Ramos (cell line): ENCODE measurements at regions not wholly inside any gene's neighbourhood (a gene's known extent, or its start where the extent isn't known, plus 50 kb on each side); places are given as distances from the start of the nearest gene placed in this dataset.
"Not testable (repeated sequence)": the region's sequence is repeated elsewhere in the genome, so short reads cannot be mapped to it uniquely, and the experiment has no call there.

Experiments used
- in situ Hi-C: fragments of 300-500 bp; cut with MboI; formaldehyde crosslinking; loops from one replicate; pipeline ENCODE4 v1.14.3; 2022; ENCODE audit warnings: low sequenced_read_pairs; ENCODE audit not compliant: unreplicated experiment

- in situ Hi-C loops: no loop called here
These were observed 1082.5 kb upstream of the GYPC start for GRCh38 chr2:125573432-125573831.

- in situ Hi-C loops: no loop called here
These were observed 1079.4 kb upstream of the GYPC start for GRCh38 chr2:125576558-125576957.

GRCh38 chr2:125581557-125581956 is 1074.4 kb upstream of the GYPC start:
- in situ Hi-C loops: no loop called here

GRCh38 chr2:125582516-125582915 is 1073.4 kb upstream of the GYPC start:
- in situ Hi-C loops: no loop called here

GRCh38 chr2:125584732-125585131 is 1071.2 kb upstream of the GYPC start:
- in situ Hi-C loops: no loop called here

GRCh38 chr2:125588780-125589179 is 1067.2 kb upstream of the GYPC start:
- in situ Hi-C loops: no loop called here

GRCh38 chr2:125591954-125592353 is 1064.0 kb upstream of the GYPC start:
- in situ Hi-C loops: no loop called here

- in situ Hi-C loops: no loop called here
These were observed 1062.9 kb upstream of the GYPC start for GRCh38 chr2:125593036-125593435.

- in situ Hi-C loops: no loop called here
These were observed 1059.3 kb upstream of the GYPC start for GRCh38 chr2:125596612-125597011.

GRCh38 chr2:125615438-125615837 is 1040.5 kb upstream of the GYPC start:
- in situ Hi-C loops: no loop called here

GRCh38 chr2:125630377-125630776 is 1025.6 kb upstream of the GYPC start:
- in situ Hi-C loops: no loop called here

GRCh38 chr2:125634662-125635061 is 1021.3 kb upstream of the GYPC start:
- in situ Hi-C loops: no loop called here

GRCh38 chr2:125638345-125638744 is 1017.6 kb upstream of the GYPC start:
- in situ Hi-C loops: no loop called here

GRCh38 chr2:125642032-125642431 is 1013.9 kb upstream of the GYPC start:
- in situ Hi-C loops: no loop called here

- in situ Hi-C loops: no loop called here
These were observed 1012.8 kb upstream of the GYPC start for GRCh38 chr2:125643128-125643527.

- in situ Hi-C loops: no loop called here
These were observed 1012.4 kb upstream of the GYPC start for GRCh38 chr2:125643585-125643984.

- in situ Hi-C loops: no loop called here
These were observed 1011.7 kb upstream of the GYPC start for GRCh38 chr2:125644257-125644656.

- in situ Hi-C loops: no loop called here
These were observed 1003.7 kb upstream of the GYPC start for GRCh38 chr2:125652280-125652679.

GRCh38 chr2:125654226-125654625 is 1001.7 kb upstream of the GYPC start:
- in situ Hi-C loops: no loop called here

GRCh38 chr2:125656190-125656589 is 999.8 kb upstream of the GYPC start:
- in situ Hi-C loops: no loop called here

GRCh38 chr2:125658583-125658982 is 997.4 kb upstream of the GYPC start:
- in situ Hi-C loops: no loop called here

- in situ Hi-C loops: not testable (repeated sequence)
These were observed 995.6 kb upstream of the GYPC start for GRCh38 chr2:125660369-125660768.

- in situ Hi-C loops: no loop called here
These were observed 988.3 kb upstream of the GYPC start for GRCh38 chr2:125667630-125668029.
